Endothelial cell of umbilical vein (primary cell): ENCODE measurements at regions not wholly inside any gene's neighbourhood (a gene's known extent, or its start where the extent isn't known, plus 50 kb on each side); places are given as distances from the start of the nearest gene placed in this dataset.

Source experiments
- BruUV-seq: library from RNA; stranded (reverse); fragments of 400-500 nt; replicated peaks from 2 replicates; lab custom pipeline; 2021; lab: Mats Ljungman, UMichigan
- CTCF ChIA-PET: fragments of 300-600, 350-600 bp; sonication (Branson Sonifier 250); formaldehyde crosslinking; loops from one replicate; lab custom pipeline; 2021; ENCODE audit warnings: antibody characterized with exemption, inconsistent platforms; lab: Charles Lee
- POLR2A ChIA-PET: fragments of 300-600, 350-600 bp; sonication (Branson Sonifier 250); formaldehyde crosslinking; loops from one replicate; lab custom pipeline; 2021; ENCODE audit warnings: antibody characterized with exemption, inconsistent platforms; lab: Charles Lee
- DNase-seq: peaks from one replicate; pipeline ENCODE4 v3.0.0-alpha.2; 2011; ENCODE audit warnings: low read depth, low spot score
- FAIRE-seq: peaks from 2 replicates; lab custom pipeline; 2011; peaks lifted over from hg19 to GRCh38; lab: Jason Lieb, UNC
- H2AFZ ChIP-seq: 2 replicates; pipeline ENCODE4 v1.6.0; 2012; ENCODE audit warnings: low read depth, low read length, control low read depth, inconsistent platforms
- H3K27ac ChIP-seq: 2 replicates; pipeline ENCODE4 v1.5.1; 2011; ENCODE audit warnings: low read depth, mild to moderate bottlenecking, control low read depth, low read length, moderate library complexity; ENCODE audit not compliant: insufficient read depth
- H3K27me3 ChIP-seq, 2 experiments: 2 replicates each; pipeline versions ENCODE4 v1.6.0 to v1.6.1; 2011; ENCODE audit warnings: low read length in 2 of 2, mixed read lengths in 1 of 2; ENCODE audit not compliant: control insufficient read depth in 2 of 2, insufficient read depth in 2 of 2
- H3K36me3 ChIP-seq, 2 experiments: 2 replicates in 1 of 2; 3 replicates in 1 of 2; pipeline ENCODE4 v1.5.1; 2011; ENCODE audit warnings: low read length in 2 of 2, mild to moderate bottlenecking in 1 of 2, moderate library complexity in 1 of 2; ENCODE audit not compliant: control insufficient read depth in 2 of 2, insufficient read depth in 2 of 2; ENCODE audit errors: extremely low read depth in 1 of 2
- H3K4me1 ChIP-seq: 3 replicates; pipeline ENCODE4 v1.5.1; 2011; ENCODE audit warnings: mild to moderate bottlenecking, low read length; ENCODE audit not compliant: control insufficient read depth, insufficient read depth; ENCODE audit errors: extremely low read depth
- H3K4me2 ChIP-seq: 2 replicates; pipeline ENCODE4 v1.6.1; 2011; ENCODE audit warnings: low read length, control low read depth, mixed read lengths; ENCODE audit not compliant: insufficient read depth
- H3K4me3 ChIP-seq, 3 experiments: fragments of 200-600 bp in 1 of 3; sonication (generic), shearing (Covaris generic) in 1 of 3; replicated peaks in 1 of 3; 2 replicates each; pipeline ENCODE4 v1.5.1; 2011 to 2016; ENCODE audit warnings: control low read depth in 3 of 3, low read length in 3 of 3, mild to moderate bottlenecking in 2 of 3, inconsistent platforms in 1 of 3, low read depth in 1 of 3, moderate library complexity in 1 of 3; ENCODE audit not compliant: insufficient read depth in 1 of 3
- H3K79me2 ChIP-seq: 2 replicates; pipeline ENCODE4 v1.6.0; 2012; ENCODE audit warnings: low read length, inconsistent platforms; ENCODE audit not compliant: control insufficient read depth, insufficient read depth
- H3K9ac ChIP-seq: replicated peaks from 2 replicates; pipeline ENCODE3; 2011; ENCODE audit warnings: low read length, control low read depth; ENCODE audit not compliant: insufficient read depth; ENCODE audit errors: extremely low read depth
- H3K9me1 ChIP-seq: replicated peaks from 3 replicates; pipeline ENCODE4 v1.6.0; 2011; ENCODE audit warnings: mild to moderate bottlenecking, low read length; ENCODE audit not compliant: control insufficient read depth, insufficient read depth; ENCODE audit errors: extremely low read depth
- H3K9me3 ChIP-seq: replicated peaks from 2 replicates; pipeline ENCODE4 v1.5.1; 2012; ENCODE audit warnings: low read length, inconsistent platforms; ENCODE audit not compliant: control insufficient read depth, insufficient read depth
- H4K20me1 ChIP-seq: replicated peaks from 2 replicates; pipeline ENCODE3; 2011; ENCODE audit warnings: mild to moderate bottlenecking, low read length; ENCODE audit not compliant: control insufficient read depth, insufficient read depth; ENCODE audit errors: extremely low read depth
- CTCF ChIP-seq, 2 donors: IDR thresholded peaks; 1 replicate in 1 of 2; 2 replicates in 1 of 2; pipeline ENCODE4 v1.5.1; 2011; ENCODE audit warnings: low read length in 2 of 2, mild to moderate bottlenecking in 2 of 2, moderate library complexity in 2 of 2, control low read depth in 1 of 2, inconsistent platforms in 1 of 2, low read depth in 1 of 2; ENCODE audit not compliant: insufficient read depth in 1 of 2; ENCODE audit errors: extremely low read depth in 1 of 2
- EZH2 ChIP-seq: IDR thresholded peaks from 2 replicates; pipeline ENCODE4 v1.6.1; 2012; ENCODE audit warnings: borderline replicate concordance, low read depth, mild to moderate bottlenecking, moderate library complexity, low read length, inconsistent platforms; ENCODE audit not compliant: severe bottlenecking
- FOS ChIP-seq: IDR thresholded peaks from 2 replicates; pipeline ENCODE4 v1.6.1; 2011; ENCODE audit warnings: mild to moderate bottlenecking, low read length, moderate library complexity, borderline replicate concordance; ENCODE audit not compliant: insufficient read depth
- GATA2 ChIP-seq: IDR thresholded peaks from 2 replicates; pipeline ENCODE4 v1.7.0; 2011; ENCODE audit warnings: low read depth, mild to moderate bottlenecking, moderate library complexity, mixed read lengths, low read length; ENCODE audit not compliant: insufficient read length, insufficient read depth
- JUN ChIP-seq: IDR thresholded peaks from 2 replicates; pipeline ENCODE4 v1.6.1; 2011; ENCODE audit warnings: borderline replicate concordance, low read depth; ENCODE audit not compliant: insufficient read length, insufficient read depth
- MAX ChIP-seq: IDR thresholded peaks from 2 replicates; pipeline ENCODE4 v1.6.1; 2011; ENCODE audit not compliant: insufficient read depth, insufficient read length
- MYC ChIP-seq: IDR thresholded peaks from one replicate; pipeline ENCODE4 v1.6.1; 2011; ENCODE audit warnings: mild to moderate bottlenecking, low read depth, low read length
- POLR2A ChIP-seq: IDR thresholded peaks from 2 replicates; pipeline ENCODE4 v1.6.1; 2012; ENCODE audit warnings: low read depth, mild to moderate bottlenecking, control low read depth, low read length
- POLR2AphosphoS5 ChIP-seq: IDR thresholded peaks from 2 replicates; pipeline ENCODE4 v1.6.1; 2012; ENCODE audit warnings: low read depth, mild to moderate bottlenecking, control low read depth, low read length, moderate library complexity; ENCODE audit not compliant: insufficient read depth
- dilution Hi-C: fragments of 300-500 bp; cut with MboI; formaldehyde crosslinking; loops from one replicate; pipeline ENCODE4 v1.15.0; 2019; ENCODE audit warnings: low sequenced_read_pairs; ENCODE audit not compliant: extremely low pct_ligation_motif_present
- intact Hi-C: fragments of 100-400 bp; cut with micrococcal nuclease; formaldehyde crosslinking; loops from one replicate; pipeline ENCODE4 v1.10.0; 2022

GRCh38 chr13:111640476-111640875, 320.0 kb downstream of the TEX29 start:
- Histone ChIP-seq H3K36me3 (no peaks in the 10 kb centered on the region), H3K79me2 (no peaks in the 10 kb centered on the region), H2AFZ (no peak overlapping the region), H3K27ac (no peak overlapping the region), H3K9me1 (no peaks in the 10 kb centered on the region), H3K4me1 (no peaks in the 10 kb centered on the region), H3K4me2 (no peak overlapping the region), H3K9ac (no peak overlapping the region), H3K9me3 (no peaks in the 10 kb centered on the region), H4K20me1 (no peaks in the 10 kb centered on the region), H3K27me3 (no peaks in the 10 kb centered on the region), H3K4me3 (no peak overlapping the region)
- intact Hi-C loops: no loop called here
- ChIA-PET CTCF (no interaction called here), POLR2A (no interaction called here)
- DNase-seq: no peak
- TF ChIP-seq JUN (no peak), FOS (no peak), MYC (no peak)
- no TSS peak for BruUV-seq
- dilution Hi-C loops: no loop called here
- FAIRE-seq: no peak

- Histone ChIP-seq H2AFZ (no peak overlapping the region), H3K4me3 (no peak overlapping the region), H3K9me3 (peaks cover 2% of the 10 kb centered on the region), H3K4me1 (no peaks in the 10 kb centered on the region), H3K36me3 (no peaks in the 10 kb centered on the region), H4K20me1 (no peaks in the 10 kb centered on the region), H3K9ac (no peak overlapping the region), H3K4me2 (no peak overlapping the region), H3K79me2 (no peaks in the 10 kb centered on the region), H3K27ac (no peak overlapping the region), H3K9me1 (no peaks in the 10 kb centered on the region), H3K27me3 (no peaks in the 10 kb centered on the region)
- POLR2A ChIA-PET: no interaction called here
- DNase-seq (no peak), FAIRE-seq (no peak)
- intact Hi-C loops (no loop called here), dilution Hi-C loops (no loop called here)
- CTCF ChIA-PET: no interaction called here
- no peak for TF ChIP-seq FOS
- TF ChIP-seq JUN: no peak
- no peak for TF ChIP-seq GATA2
- TF ChIP-seq CTCF (IDR thresholded peaks at IDR 0.05; ENCODE audit: extremely low read depth in 1 of 2, insufficient read depth in 1 of 2, low read depth in 1 of 2, low read length in 2 of 2): no peak
- no peak for TF ChIP-seq POLR2AphosphoS5
- TF ChIP-seq EZH2: no peak
- TF ChIP-seq POLR2A: no peak
- no peak for TF ChIP-seq MAX
- TF ChIP-seq MYC: no peak
- no TSS peak for BruUV-seq
Observed at GRCh38 chr13:111642156-111642767, 321.8 kb downstream of the TEX29 start.
